HepG2 (cell line): ENCODE measurements at regions not wholly inside any gene's neighbourhood (a gene's known extent, or its start where the extent isn't known, plus 50 kb on each side); places are given as distances from the start of the nearest gene placed in this dataset.

Experiments
- ATAC-seq: fragments of 200-7000 bp; cut with Tn5 transposase; 3 replicates; pipeline ENCODE4 v1.9.1; 2020; ENCODE audit warnings: mild to moderate bottlenecking, moderate library complexity
- BruUV-seq: library from RNA; stranded (reverse); fragments of 400-500 nt; replicated peaks from 2 replicates; lab custom pipeline; 2021; lab: Mats Ljungman, UMichigan
- CTCF ChIA-PET: fragments of 300-600 bp; formaldehyde crosslinking; extraction: SDS; loops from one replicate; lab custom pipeline; 2021; ENCODE audit warnings: low total read pairs, inconsistent platforms, low intra/inter-chr PET ratio; lab: Yijun Ruan, JAX
- POLR2A ChIA-PET: fragments of 350-600 bp; sonication (Branson Sonifier 250); formaldehyde crosslinking; loops from one replicate; lab custom pipeline; 2020; ENCODE audit warnings: antibody characterized with exemption, inconsistent platforms; lab: Yijun Ruan, JAX
- DNase-seq: peaks from one replicate; pipeline ENCODE4 v3.0.0-alpha.2; 2015; ENCODE audit warnings: low spot score
- FAIRE-seq: peaks from 3 replicates; lab custom pipeline; 2011; peaks lifted over from hg19 to GRCh38; lab: Jason Lieb, UNC
- H2AFZ ChIP-seq: one replicate; pipeline ENCODE4 v1.6.1; 2011; ENCODE audit warnings: low read length, inconsistent platforms
- H3K27ac ChIP-seq: fragments of 300-600 bp; 3 replicates; pipeline ENCODE4 v1.8.0; 2011; ENCODE audit warnings: mixed run types, mild to moderate bottlenecking, mixed read lengths, low read length, inconsistent platforms; ENCODE audit not compliant: insufficient read depth; ENCODE audit errors: extremely low read length
- H3K27me3 ChIP-seq, 2 experiments: fragments of 200-600 bp in 1 of 2; 2 replicates in 1 of 2; 3 replicates in 1 of 2; pipeline versions ENCODE4 v1.6.0 to v1.8.0; 2011; ENCODE audit warnings: low read length in 2 of 2, mild to moderate bottlenecking in 2 of 2, moderate library complexity in 2 of 2, inconsistent platforms in 1 of 2; ENCODE audit not compliant: insufficient read depth in 2 of 2, control insufficient read depth in 1 of 2
- H3K36me3 ChIP-seq, 2 experiments: fragments of 200-600 bp in 1 of 2; replicated peaks in 1 of 2; 2 replicates in 1 of 2; 3 replicates in 1 of 2; pipeline versions ENCODE4 v1.5.1 to v1.8.0; 2011; ENCODE audit warnings: low read length in 2 of 2, inconsistent platforms in 1 of 2; ENCODE audit not compliant: insufficient read depth in 2 of 2, control insufficient read depth in 1 of 2
- H3K4me1 ChIP-seq: 2 replicates; pipeline ENCODE4 v1.5.1; 2012; ENCODE audit warnings: low read length, inconsistent platforms; ENCODE audit not compliant: insufficient read depth
- H3K4me2 ChIP-seq: 2 replicates; pipeline ENCODE4 v1.6.0; 2011; ENCODE audit warnings: low read depth, low read length, inconsistent platforms
- H3K4me3 ChIP-seq, 3 experiments: fragments of 200-600 bp in 1 of 3; sonication (generic), shearing (Covaris generic) in 1 of 3; replicated peaks in 1 of 3; 2 replicates each; pipeline ENCODE4 v1.5.1; 2011 to 2016; ENCODE audit warnings: low read length in 3 of 3, inconsistent platforms in 2 of 3, low read depth in 2 of 3, mild to moderate bottlenecking in 2 of 3, control low read depth in 1 of 3, mixed read lengths in 1 of 3; ENCODE audit not compliant: insufficient read depth in 1 of 3
- H3K79me2 ChIP-seq: one replicate; pipeline ENCODE4 v1.6.1; 2011; ENCODE audit warnings: low read length, inconsistent platforms; ENCODE audit not compliant: insufficient read depth
- H3K9ac ChIP-seq: 2 replicates; pipeline ENCODE4 v1.6.0; 2011; ENCODE audit warnings: mild to moderate bottlenecking, low read depth, low read length, inconsistent platforms; ENCODE audit not compliant: insufficient read depth
- H3K9me3 ChIP-seq: 2 replicates; pipeline ENCODE4 v1.5.1; 2012; ENCODE audit warnings: mild to moderate bottlenecking, low read length
- H4K20me1 ChIP-seq: 2 replicates; pipeline ENCODE4 v1.6.0; 2011; ENCODE audit warnings: inconsistent platforms, mild to moderate bottlenecking, low read length, moderate library complexity; ENCODE audit not compliant: insufficient read depth
- GPBP1L1 ChIP-seq: sonication (generic); formaldehyde crosslinking; IDR thresholded peaks from 2 replicates; pipeline ENCODE4 v1.5.0; 2020; ENCODE audit warnings: mild to moderate bottlenecking, missing genetic modification reagents
- HMGA1 ChIP-seq: sonication (generic); formaldehyde crosslinking; conservative IDR thresholded peaks from 2 replicates; pipeline ENCODE4 v1.4.0; 2020; ENCODE audit warnings: missing genetic modification reagents
- HNF4A ChIP-seq: sonication (generic); formaldehyde crosslinking; IDR thresholded peaks from 2 replicates; pipeline ENCODE4 v1.4.0; 2020; ENCODE audit warnings: missing genetic modification reagents
- KDM1A ChIP-seq: IDR thresholded peaks from 2 replicates; pipeline ENCODE4 v1.6.1; 2016; ENCODE audit warnings: missing compliant biosample characterization
- SCMH1 ChIP-seq: sonication (generic); formaldehyde crosslinking; IDR thresholded peaks from 2 replicates; pipeline ENCODE4 v1.9.0; 2021; ENCODE audit warnings: missing genetic modification reagents, mild to moderate bottlenecking, borderline replicate concordance
- UBTF ChIP-seq: sonication (generic); formaldehyde crosslinking; IDR thresholded peaks from 2 replicates; pipeline ENCODE4 v1.4.0; 2020; ENCODE audit warnings: mild to moderate bottlenecking, missing genetic modification reagents
- ZBTB10 ChIP-seq: sonication (generic); formaldehyde crosslinking; IDR thresholded peaks from 2 replicates; pipeline ENCODE4 v1.4.0; 2020; ENCODE audit warnings: missing genetic modification reagents, borderline replicate concordance
- WGBS: methylation state at CpG from one replicate; pipeline ENCODE4 v1.1.6; 2017; ENCODE audit warnings: low lambda C conversion rate; 5-methylcytosine and 5-hydroxymethylcytosine counted together
- in situ Hi-C: cut with HindIII; loops from 2 replicates; pipeline ENCODE4 v1.10.0; 2017; ENCODE audit warnings: low pct_unique_long_range_greater_than_20kb; ENCODE audit not compliant: extremely low pct_ligation_motif_present
- intact Hi-C: fragments of 100-400 bp; cut with micrococcal nuclease; formaldehyde crosslinking; loops from one replicate; pipeline ENCODE4 v1.10.0; 2022; ENCODE audit not compliant: unreplicated experiment

- DNase-seq (no peak), ATAC-seq (no peak), FAIRE-seq (no peak)
- BruUV-seq = no TSS peak
- ChIA-PET POLR2A (interaction anchor here (0.8 to 1.2 kb wide), 2 partner anchors 9 to 21 kb away, joined by 3 read pairs; no protein-coding TSS in a partner anchor), CTCF (no interaction called here)
- no peak overlapping the region for H3K27ac ChIP-seq
- H4K20me1 ChIP-seq = no peaks in the 10 kb centered on the region
- H3K9ac ChIP-seq = no peak overlapping the region
- in situ Hi-C loops (no loop called here), intact Hi-C loops (loop anchor here (2.0 to 10.0 kb wide), 2 partner anchors 21 to 177 kb away; no protein-coding TSS in a partner anchor)
- H3K9me3 ChIP-seq = no peaks in the 10 kb centered on the region
- H3K4me2 ChIP-seq = no peak overlapping the region
- no peaks in the 10 kb centered on the region for H3K36me3 ChIP-seq
- H3K4me3 ChIP-seq = no peak overlapping the region
- TF ChIP-seq UBTF (CRISPR knock-in tag) (no peak), KDM1A (CRISPR knock-in tag) (no peak)
- no peak overlapping the region for H2AFZ ChIP-seq
- no peaks in the 10 kb centered on the region for H3K27me3 ChIP-seq
- WGBS = 53% methylated on average over 2 of the region's 2 CpGs
- peaks cover 59% of the 10 kb centered on the region for H3K4me1 ChIP-seq
- no peaks in the 10 kb centered on the region for H3K79me2 ChIP-seq
Observed at GRCh38 chr17:13417381-13417950, 184.3 kb downstream of the HS3ST3A1 start.

- Histone ChIP-seq H3K9me3 (no peaks in the 10 kb centered on the region), H2AFZ (no peak overlapping the region), H3K4me3 (no peak overlapping the region), H3K27ac (no peak overlapping the region), H3K4me1 (peaks cover 55% of the 10 kb centered on the region), H4K20me1 (no peaks in the 10 kb centered on the region), H3K4me2 (no peak overlapping the region; the same call in 1 of the 2 replicates), H3K9ac (no peak overlapping the region), H3K36me3 (no peaks in the 10 kb centered on the region), H3K27me3 (no peaks in the 10 kb centered on the region), H3K79me2 (no peaks in the 10 kb centered on the region)
- FAIRE-seq (no peak), ATAC-seq (no peak), DNase-seq (no peak)
- in situ Hi-C loops (no loop called here), intact Hi-C loops (loop anchor here (2.0 to 10.0 kb wide), 2 partner anchors 22 to 178 kb away; no protein-coding TSS in a partner anchor)
- 60% methylated on average over 3 of the region's 3 CpGs for WGBS
- BruUV-seq = no TSS peak
- ChIA-PET CTCF (interaction anchor here (0.8 kb wide), 1 partner anchor 79 kb away, joined by 3 read pairs; no protein-coding TSS in a partner anchor), POLR2A (interaction anchor here (1.2 to 1.5 kb wide), 2 partner anchors 8 to 21 kb away, joined by 3 to 19 read pairs; no protein-coding TSS in a partner anchor)
- TF ChIP-seq HMGA1 = no peak
- no peak for TF ChIP-seq HNF4A (CRISPR knock-in tag)
- no peak for TF ChIP-seq SCMH1 (CRISPR knock-in tag)
- no peak for TF ChIP-seq GPBP1L1 (CRISPR knock-in tag)
- no peak for TF ChIP-seq ZBTB10 (CRISPR knock-in tag)
Observed at GRCh38 chr17:13416748-13417363, 184.9 kb downstream of the HS3ST3A1 start.
